ENCODE measurements at regions not wholly inside any gene's neighbourhood (a gene's known extent, or its start where the extent isn't known, plus 50 kb on each side); places are given as distances from the start of the nearest gene placed in this dataset.
"Not testable (repeated sequence)": the region's sequence is repeated elsewhere in the genome, so short reads cannot be mapped to it uniquely, and the experiment has no call there.

DNA sequence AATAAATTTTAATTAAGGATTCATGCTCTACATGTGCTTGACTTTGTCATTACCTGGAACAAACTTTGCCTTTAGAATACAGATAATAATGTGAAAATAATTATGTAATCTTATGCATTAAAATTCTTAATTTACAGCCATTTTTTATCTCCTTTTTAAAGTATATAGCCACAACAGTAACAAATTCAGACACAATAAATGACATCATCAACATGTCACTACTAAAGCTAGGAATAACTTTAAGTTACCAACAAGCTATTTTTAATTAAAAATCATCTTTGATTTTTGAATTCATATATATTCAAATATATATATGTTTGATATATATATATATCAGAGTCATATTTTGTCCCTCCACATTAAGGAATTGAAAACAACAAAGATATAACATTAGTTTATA lies 107.7 kb downstream of the MAD2L1 start:
- TF ChIP-seq, protein P1, sequence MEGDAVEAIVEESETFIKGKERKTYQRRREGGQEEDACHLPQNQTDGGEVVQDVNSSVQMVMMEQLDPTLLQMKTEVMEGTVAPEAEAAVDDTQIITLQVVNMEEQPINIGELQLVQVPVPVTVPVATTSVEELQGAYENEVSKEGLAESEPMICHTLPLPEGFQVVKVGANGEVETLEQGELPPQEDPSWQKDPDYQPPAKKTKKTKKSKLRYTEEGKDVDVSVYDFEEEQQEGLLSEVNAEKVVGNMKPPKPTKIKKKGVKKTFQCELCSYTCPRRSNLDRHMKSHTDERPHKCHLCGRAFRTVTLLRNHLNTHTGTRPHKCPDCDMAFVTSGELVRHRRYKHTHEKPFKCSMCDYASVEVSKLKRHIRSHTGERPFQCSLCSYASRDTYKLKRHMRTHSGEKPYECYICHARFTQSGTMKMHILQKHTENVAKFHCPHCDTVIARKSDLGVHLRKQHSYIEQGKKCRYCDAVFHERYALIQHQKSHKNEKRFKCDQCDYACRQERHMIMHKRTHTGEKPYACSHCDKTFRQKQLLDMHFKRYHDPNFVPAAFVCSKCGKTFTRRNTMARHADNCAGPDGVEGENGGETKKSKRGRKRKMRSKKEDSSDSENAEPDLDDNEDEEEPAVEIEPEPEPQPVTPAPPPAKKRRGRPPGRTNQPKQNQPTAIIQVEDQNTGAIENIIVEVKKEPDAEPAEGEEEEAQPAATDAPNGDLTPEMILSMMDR (IDR thresholded peaks at IDR 0.05; ENCODE audit: borderline replicate concordance, control extremely low read depth, extremely low read depth, insufficient read depth, missing control alignments) = no peak
- in situ Hi-C loops (cut with MboI; ENCODE audit: low sequenced_read_pairs, unreplicated experiment) = no loop called here
- no peak for DNase-seq (ENCODE audit: low spot score)

DNA sequence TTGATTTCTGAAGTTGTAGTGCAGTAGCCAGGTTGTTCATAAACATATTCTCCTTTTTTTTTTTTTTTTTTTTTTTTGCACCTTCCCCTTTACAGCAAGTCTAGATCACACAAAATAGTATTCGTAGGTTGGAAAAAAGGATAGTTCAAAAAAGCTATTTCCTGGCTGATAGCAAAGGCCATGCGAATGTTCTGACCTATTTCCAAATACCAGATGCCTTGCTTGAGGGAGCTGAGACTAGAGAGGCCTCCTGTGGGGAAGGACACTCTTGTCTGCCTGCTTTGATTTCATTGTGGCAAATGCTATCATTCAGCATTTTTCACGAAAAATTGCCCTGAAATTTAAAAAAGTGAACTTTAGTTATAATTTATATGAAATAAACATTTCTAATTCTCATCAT lies 111.4 kb downstream of the MAD2L1 start:
- in situ Hi-C loops (cut with MboI; ENCODE audit: low sequenced_read_pairs, unreplicated experiment) = no loop called here
- TF ChIP-seq, protein P1 (IDR thresholded peaks at IDR 0.05; ENCODE audit: borderline replicate concordance, control extremely low read depth, extremely low read depth, insufficient read depth, missing control alignments) = no peak
- DNase-seq (ENCODE audit: low spot score) = no peak

DNA sequence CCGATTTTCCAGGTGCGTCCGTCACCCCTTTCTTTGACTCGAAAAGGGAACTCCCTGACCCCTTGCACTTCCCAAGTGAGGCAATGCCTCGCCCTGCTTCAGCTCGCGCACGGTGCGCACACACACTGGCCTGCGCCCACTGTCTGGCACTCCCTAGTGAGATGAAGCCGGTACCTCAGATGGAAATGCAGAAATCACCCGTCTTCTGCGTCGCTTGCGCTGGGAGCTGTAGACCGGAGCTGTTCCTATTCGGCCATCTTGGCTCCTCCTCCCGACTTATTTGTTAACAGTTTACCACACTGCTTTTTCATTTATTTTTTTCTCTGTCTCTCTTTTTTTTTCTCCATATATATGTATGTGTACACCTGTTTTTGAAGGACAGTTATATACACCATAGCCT lies 112.2 kb downstream of the MAD2L1 start:
- in situ Hi-C loops (cut with MboI; ENCODE audit: low sequenced_read_pairs, unreplicated experiment) = not testable (repeated sequence)

DNA sequence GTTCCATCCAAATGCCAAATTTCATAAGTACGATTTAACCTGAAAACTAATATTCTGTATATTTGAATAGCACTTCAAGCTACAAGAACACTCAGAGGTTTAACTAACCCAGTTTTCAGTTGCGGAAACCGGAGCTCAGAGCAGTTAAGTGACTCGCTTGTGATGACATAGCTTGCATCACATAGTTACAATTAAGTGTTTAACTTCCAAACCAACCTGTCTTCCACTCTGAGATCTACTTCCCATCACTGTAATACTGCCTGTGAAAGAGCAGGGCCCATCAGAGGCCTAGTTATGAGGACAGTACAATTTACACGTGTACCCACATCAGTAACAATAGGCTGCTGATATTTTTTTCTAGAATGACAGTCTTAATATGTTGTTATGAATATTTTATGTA lies 120.3 kb downstream of the MAD2L1 start:
- in situ Hi-C loops (cut with MboI; ENCODE audit: low sequenced_read_pairs, unreplicated experiment) = no loop called here
- TF ChIP-seq, protein P1 (IDR thresholded peaks at IDR 0.05; ENCODE audit: borderline replicate concordance, control extremely low read depth, extremely low read depth, insufficient read depth, missing control alignments) = no peak
- DNase-seq (ENCODE audit: low spot score) = no peak

More for the DNA sequence above, 112.2 kb downstream of the MAD2L1 start:
- DNase-seq (ENCODE audit: low spot score) = not testable (repeated sequence)

DNA sequence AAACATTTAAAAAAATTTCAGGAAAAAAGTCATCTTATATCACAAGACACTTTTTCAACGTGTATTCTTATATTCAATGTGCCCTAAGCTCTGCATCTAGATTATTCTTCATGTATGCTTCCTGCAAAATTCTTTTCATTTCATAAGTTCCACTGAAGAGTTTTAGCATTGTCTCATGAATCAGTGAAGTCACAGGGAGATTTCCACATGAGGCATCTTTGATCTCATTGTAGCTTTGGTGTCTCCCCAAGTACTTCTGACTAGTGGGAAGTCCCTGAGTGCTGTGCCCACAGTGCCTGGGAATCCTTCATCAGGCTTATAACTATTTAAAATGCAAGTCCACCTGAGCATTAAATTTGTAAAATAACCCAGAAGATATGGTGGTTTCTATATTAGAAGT lies 123.8 kb downstream of the MAD2L1 start:
- TF ChIP-seq, protein P1 (IDR thresholded peaks at IDR 0.05; ENCODE audit: borderline replicate concordance, control extremely low read depth, extremely low read depth, insufficient read depth, missing control alignments) = no peak
- in situ Hi-C loops (cut with MboI; ENCODE audit: low sequenced_read_pairs, unreplicated experiment) = no loop called here
- DNase-seq (ENCODE audit: low spot score) = no peak

DNA sequence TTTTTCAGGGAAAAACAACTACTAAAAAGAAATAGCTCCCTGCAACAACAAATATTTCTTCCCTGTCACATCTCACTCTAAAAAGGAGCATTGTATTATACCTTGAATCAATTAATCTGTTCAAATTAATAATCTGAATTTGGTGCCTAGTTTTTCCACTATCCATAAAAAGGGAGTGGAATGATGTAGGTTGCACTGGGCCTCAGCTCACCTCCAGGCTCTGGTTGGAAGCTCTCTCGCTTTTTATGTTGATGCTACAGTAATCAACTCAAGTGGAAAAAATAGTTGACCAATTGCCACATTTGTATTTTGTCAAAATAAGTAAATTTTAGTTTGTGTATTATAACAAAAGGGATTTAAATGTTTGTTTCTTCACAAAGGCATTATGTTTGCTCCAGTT lies 126.1 kb downstream of the MAD2L1 start:
- in situ Hi-C loops (cut with MboI; ENCODE audit: low sequenced_read_pairs, unreplicated experiment) = no loop called here
- no peak for DNase-seq (ENCODE audit: low spot score)
- TF ChIP-seq, protein P1 (IDR thresholded peaks at IDR 0.05; ENCODE audit: borderline replicate concordance, control extremely low read depth, extremely low read depth, insufficient read depth, missing control alignments) = no peak

DNA sequence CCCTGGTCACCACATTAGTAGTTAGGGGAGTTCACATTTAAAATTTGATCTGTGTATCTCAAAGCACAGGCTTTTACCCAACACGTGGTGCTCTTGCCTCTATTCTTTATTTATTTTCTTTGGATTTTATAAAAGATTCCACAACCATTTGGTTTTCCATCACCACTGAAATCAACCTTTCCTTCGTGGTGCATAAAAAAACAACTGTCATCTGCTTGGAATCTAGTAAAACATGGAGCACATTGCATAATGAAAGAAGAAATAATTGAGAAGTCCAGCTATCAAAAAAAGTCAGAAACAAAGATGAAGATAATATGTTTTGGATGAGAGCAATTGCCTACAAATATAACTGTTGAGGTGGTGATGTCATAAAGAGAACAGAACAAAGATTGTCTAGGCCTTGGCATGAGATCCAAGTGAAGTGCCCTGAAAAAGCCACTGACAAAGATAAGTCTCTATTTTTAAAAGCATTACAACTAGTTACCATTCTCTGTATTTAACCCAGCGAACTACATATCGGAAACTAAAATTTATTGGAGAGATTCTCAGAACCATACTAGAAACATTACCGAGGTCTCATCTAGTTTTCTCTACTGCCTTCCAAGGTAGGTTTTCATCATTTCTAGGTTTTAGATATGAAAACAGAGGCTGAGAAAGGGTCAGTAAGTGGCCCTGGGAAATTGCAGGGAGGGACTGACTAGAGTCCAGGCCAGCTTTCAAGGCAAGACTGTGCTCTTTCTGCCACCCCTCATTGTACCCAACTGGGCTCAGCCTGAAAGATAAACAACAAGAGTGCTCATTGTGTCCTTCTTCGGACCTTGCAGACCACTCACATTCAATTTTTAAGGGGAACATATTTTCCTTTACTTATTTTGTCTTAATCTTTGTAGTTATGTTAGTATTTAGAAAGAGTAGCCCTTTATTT lies 127.3 kb downstream of the MAD2L1 start:
- TF ChIP-seq, protein P1 (IDR thresholded peaks at IDR 0.05; ENCODE audit: borderline replicate concordance, control extremely low read depth, extremely low read depth, insufficient read depth, missing control alignments) = no peak
- in situ Hi-C loops (cut with MboI; ENCODE audit: low sequenced_read_pairs, unreplicated experiment) = no loop called here
- DNase-seq (ENCODE audit: low spot score) = no peak

Data from GM13976 (cell line).